K562 (cell line): ENCODE measurements at regions not wholly inside any gene's neighbourhood (a gene's known extent, or its start where the extent isn't known, plus 50 kb on each side); places are given as distances from the start of the nearest gene placed in this dataset.

Experiments
- ATAC-seq: fragments of 200-7000 bp; cut with Tn5 transposase; 3 replicates; pipeline ENCODE4 v1.9.1; 2020; ENCODE audit warnings: moderate library complexity
- BruUV-seq: library from RNA; stranded (reverse); fragments of 400-500 nt; replicated peaks from 2 replicates; lab custom pipeline; 2021; lab: Mats Ljungman, UMichigan
- CTCF ChIA-PET: fragments of 300-600 bp; formaldehyde crosslinking; extraction: SDS; loops from one replicate; lab custom pipeline; 2021; ENCODE audit warnings: low intra/inter-chr PET ratio; lab: Yijun Ruan, JAX
- POLR2A ChIA-PET: fragments of 300-600, 350-650 bp; sonication (Branson Sonifier 250); formaldehyde crosslinking; extraction: SDS; loops from one replicate; lab custom pipeline; 2021; ENCODE audit warnings: antibody characterized with exemption, inconsistent platforms; lab: Yijun Ruan, JAX
- DNase-seq, 4 experiments: peaks; one replicate each; pipeline versions ENCODE4 v3.0.0 to v3.0.0-alpha.2; 2011 to 2018; ENCODE audit warnings: low spot score in 3 of 4, mixed read lengths in 3 of 4; ENCODE audit errors: extremely low read depth in 1 of 4
- FAIRE-seq: peaks from 2 replicates; lab custom pipeline; 2011; peaks lifted over from hg19 to GRCh38; lab: Jason Lieb, UNC
- H2AFZ ChIP-seq: 2 replicates; pipeline ENCODE4 v1.6.0; 2011; ENCODE audit warnings: low read depth, low read length, control low read depth, inconsistent platforms
- H3K27ac ChIP-seq: fragments of 200-600 bp; 3 replicates; pipeline ENCODE4 v1.8.0; 2011; ENCODE audit warnings: low read depth, mild to moderate bottlenecking, control low read depth, inconsistent platforms, low read length, moderate library complexity, mixed read lengths; ENCODE audit errors: extremely low read depth
- H3K27me3 ChIP-seq, 2 experiments: fragments of 300-600 bp in 1 of 2; 2 replicates in 1 of 2; 3 replicates in 1 of 2; pipeline versions ENCODE4 v1.6.0 to v1.8.0; 2011; ENCODE audit warnings: inconsistent platforms in 2 of 2, low read length in 2 of 2, mild to moderate bottlenecking in 1 of 2, mixed read lengths in 1 of 2, moderate library complexity in 1 of 2; ENCODE audit not compliant: control insufficient read depth in 2 of 2, insufficient read depth in 2 of 2
- H3K36me3 ChIP-seq: fragments of 300-600 bp; 3 replicates; pipeline ENCODE4 v1.8.0; 2011; ENCODE audit warnings: mild to moderate bottlenecking, low read length, inconsistent platforms; ENCODE audit not compliant: control insufficient read depth, insufficient read depth
- H3K4me1 ChIP-seq, 2 experiments: fragments of 200-600 bp in 1 of 2; replicated peaks in 1 of 2; 2 replicates in 1 of 2; 3 replicates in 1 of 2; pipeline versions ENCODE4 v1.5.1 to v1.8.0; 2011; ENCODE audit warnings: inconsistent platforms in 2 of 2, low read length in 2 of 2, mild to moderate bottlenecking in 1 of 2, mixed read lengths in 1 of 2, moderate library complexity in 1 of 2; ENCODE audit not compliant: control insufficient read depth in 2 of 2, insufficient read depth in 2 of 2
- H3K4me2 ChIP-seq: 2 replicates; pipeline ENCODE4 v1.6.1; 2011; ENCODE audit warnings: low read length, control low read depth, inconsistent platforms, mixed read lengths; ENCODE audit not compliant: insufficient read depth
- H3K4me3 ChIP-seq: fragments of 200-600 bp; sonication (generic), shearing (Covaris generic); 2 replicates; pipeline ENCODE4 v1.5.1; 2016; ENCODE audit warnings: control low read depth, inconsistent platforms
- H3K79me2 ChIP-seq: fragments of 200-600 bp; 3 replicates; pipeline ENCODE4 v1.8.0; 2011; ENCODE audit warnings: low read length, inconsistent platforms; ENCODE audit not compliant: control insufficient read depth, insufficient read depth
- H3K9ac ChIP-seq, 2 experiments: 2 replicates each; pipeline versions ENCODE4 v1.6.0 to v1.6.1; 2011; ENCODE audit warnings: low read depth in 2 of 2, low read length in 2 of 2, control low read depth in 1 of 2, inconsistent platforms in 1 of 2, mild to moderate bottlenecking in 1 of 2, mixed read lengths in 1 of 2; ENCODE audit not compliant: insufficient read depth in 1 of 2
- H3K9me1 ChIP-seq: one replicate; pipeline ENCODE4 v1.6.0; 2011; ENCODE audit warnings: inconsistent platforms, mild to moderate bottlenecking, low read length, moderate library complexity; ENCODE audit not compliant: control insufficient read depth, insufficient read depth
- H3K9me3 ChIP-seq: replicated peaks from 2 replicates; pipeline ENCODE4 v1.5.1; 2011; ENCODE audit warnings: low read depth, low read length, inconsistent platforms; ENCODE audit not compliant: control insufficient read depth, insufficient read depth
- H4K20me1 ChIP-seq: replicated peaks from 2 replicates; pipeline ENCODE4 v1.6.1; 2011; ENCODE audit warnings: low read length, inconsistent platforms, mixed read lengths; ENCODE audit not compliant: control insufficient read depth, insufficient read depth
- DACH1 ChIP-seq: fragments of 450-650 bp; IDR thresholded peaks from 2 replicates; pipeline ENCODE4 v1.6.1; 2018; ENCODE audit not compliant: partially characterized antibody
- DIDO1 ChIP-seq: fragments of 450-650 bp; IDR thresholded peaks from 2 replicates; pipeline ENCODE4 v1.6.1; 2016; ENCODE audit warnings: low read depth, missing biosample characterization, missing genetic modification characterization
- DPF2 ChIP-seq: fragments of 450-650 bp; IDR thresholded peaks from 2 replicates; pipeline ENCODE4 v1.6.1; 2016
- E2F3 ChIP-seq: fragments of 250-450 bp; sonication (Bioruptor Pico); IDR thresholded peaks from 2 replicates; pipeline ENCODE4 v1.4.0; 2020; ENCODE audit warnings: mild to moderate bottlenecking
- FOXA3 ChIP-seq, 2 experiments: fragments of 450-650 bp in 1 of 2; sonication (generic) in 1 of 2; formaldehyde crosslinking; IDR thresholded peaks in 1 of 2; conservative IDR thresholded peaks in 1 of 2; 2 replicates each; pipeline versions ENCODE4 v1.4.0 to v1.8.0; 2020 to 2022; ENCODE audit warnings: mild to moderate bottlenecking in 2 of 2, missing genetic modification reagents in 1 of 2
- GABPA ChIP-seq: fragments of 200-800 bp; sonication (Bioruptor generic); conservative IDR thresholded peaks from 2 replicates; pipeline ENCODE4 v1.6.1; 2016; ENCODE audit warnings: low read depth, missing genetic modification characterization, missing compliant biosample characterization
- HIVEP1 ChIP-seq: fragments of 250-450 bp; sonication (Bioruptor Pico); IDR thresholded peaks from 2 replicates; pipeline ENCODE4 v1.4.0; 2020; ENCODE audit warnings: mild to moderate bottlenecking
- ILF3 ChIP-seq: fragments of 450-650 bp; IDR thresholded peaks from 2 replicates; pipeline ENCODE4 v1.6.1; 2018; ENCODE audit warnings: antibody characterized with exemption, mild to moderate bottlenecking, moderate library complexity, borderline replicate concordance
- LCOR ChIP-seq: sonication (generic); formaldehyde crosslinking; IDR thresholded peaks from 2 replicates; pipeline ENCODE4 v1.8.0; 2022; ENCODE audit warnings: mild to moderate bottlenecking, missing genetic modification reagents
- NR2C2 ChIP-seq, 2 experiments: fragments of 200-800 bp in 1 of 2; sonication (Bioruptor generic) in 1 of 2; sonication (generic) in 1 of 2; formaldehyde crosslinking in 1 of 2; IDR thresholded peaks; 2 replicates each; pipeline versions ENCODE4 v1.6.1 to v1.8.0; 2016 to 2022; ENCODE audit warnings: mild to moderate bottlenecking in 1 of 2, missing compliant biosample characterization in 1 of 2, missing genetic modification characterization in 1 of 2, missing genetic modification reagents in 1 of 2
- PHF8 ChIP-seq: fragments of 200-600 bp; sonication (generic); IDR thresholded peaks from 2 replicates; pipeline ENCODE4 v1.6.1; 2012; ENCODE audit warnings: mixed run types, mild to moderate bottlenecking, inconsistent platforms, low read length, moderate library complexity, borderline replicate concordance
- PTBP1 ChIP-seq: fragments of 200-400 bp; formaldehyde crosslinking; IDR thresholded peaks from 2 replicates; pipeline ENCODE4 v1.6.1; 2017; ENCODE audit warnings: low read depth, low read length
- RAD21 ChIP-seq, 2 experiments: fragments of 250-450 bp in 1 of 2; fragments of 450-650 bp in 1 of 2; sonication (Bioruptor Pico) in 1 of 2; formaldehyde crosslinking in 1 of 2; IDR thresholded peaks in 1 of 2; conservative IDR thresholded peaks in 1 of 2; 2 replicates each; pipeline versions ENCODE4 v1.4.0 to v1.8.0; 2020 to 2022; ENCODE audit warnings: mild to moderate bottlenecking in 2 of 2, moderate library complexity in 1 of 2
- SIN3A ChIP-seq, 2 experiments: fragments of 150-350 bp in 1 of 2; IDR thresholded peaks; 2 replicates each; pipeline ENCODE4 v1.6.1; 2011 to 2016; ENCODE audit warnings: borderline replicate concordance in 2 of 2, low read depth in 2 of 2, low read length in 2 of 2, mild to moderate bottlenecking in 2 of 2, moderate library complexity in 2 of 2; ENCODE audit not compliant: control insufficient read depth in 1 of 2
- ZBTB8A ChIP-seq: fragments of 450-650 bp; IDR thresholded peaks from 2 replicates; pipeline ENCODE4 v1.6.1; 2018; ENCODE audit warnings: mild to moderate bottlenecking, moderate library complexity; ENCODE audit not compliant: partially characterized antibody
- ZNF408 ChIP-seq: fragments of 250-450 bp; sonication (Bioruptor Pico); IDR thresholded peaks from 2 replicates; pipeline ENCODE4 v1.4.0; 2020; ENCODE audit warnings: low read depth, mild to moderate bottlenecking, moderate library complexity
- ZNF431 ChIP-seq: sonication (generic); formaldehyde crosslinking; IDR thresholded peaks from 2 replicates; pipeline ENCODE4 v1.8.0; 2022; ENCODE audit warnings: mild to moderate bottlenecking, missing genetic modification reagents
- WGBS: fragments of 100-300 bp; shearing (Covaris generic); methylation state at CpG from one replicate; pipeline ENCODE4 v1.1.6; 2016; ENCODE audit warnings: low coverage, mixed read lengths; ENCODE audit not compliant: insufficient coverage; ENCODE audit errors: missing lambda C conversion rate; 5-methylcytosine and 5-hydroxymethylcytosine counted together
- in situ Hi-C: fragments of 300-500 bp; cut with MboI; formaldehyde crosslinking; loops from 4 replicates; pipeline ENCODE4 v1.15.0; 2018; ENCODE audit warnings: inconsistent platforms, mixed read lengths
- intact Hi-C: fragments of 100-400 bp; cut with micrococcal nuclease; formaldehyde crosslinking; loops from 2 replicates; pipeline ENCODE4 v1.14.2; 2022
- TF ChIP-seq, protein P1 (sequence below): fragments of 450-650 bp; formaldehyde crosslinking; IDR thresholded peaks from 2 replicates; pipeline ENCODE4 v1.4.0; 2022; ENCODE audit warnings: missing genetic modification characterization
- TF ChIP-seq, protein P2 (sequence below): fragments of 450-650 bp; IDR thresholded peaks from 2 replicates; pipeline ENCODE4 v1.6.1; 2017; ENCODE audit warnings: antibody characterized with exemption

DNA sequence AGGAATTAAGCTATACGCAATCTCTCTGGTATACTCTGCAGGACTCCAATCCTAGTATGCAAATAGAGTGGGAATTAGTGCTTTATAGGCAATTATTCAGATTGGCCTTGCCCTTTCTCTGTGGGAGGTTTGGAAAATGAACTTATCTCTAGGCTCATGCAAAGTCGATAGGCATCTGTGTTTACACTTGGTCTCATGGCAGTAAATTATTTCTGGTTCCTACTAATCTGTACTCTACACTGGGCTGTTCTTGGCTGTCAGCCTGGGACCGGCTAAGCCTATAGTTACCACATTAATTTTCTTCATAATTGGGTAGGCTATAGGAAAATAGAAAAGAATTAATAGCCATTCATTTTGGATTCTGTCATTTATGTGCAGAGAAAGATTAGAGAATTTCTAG lies 544.6 kb downstream of the AMY1C start:
- 2% methylated on average over 3 of the region's 3 CpGs for WGBS
- Histone ChIP-seq H3K79me2 (no peaks in the 10 kb centered on the region), H3K9me3 (no peaks in the 10 kb centered on the region), H3K4me3 (no peak overlapping the region), H3K9ac (no peak overlapping the region), H3K9me1 (no peaks in the 10 kb centered on the region), H2AFZ (no peak overlapping the region), H3K27ac (no peak overlapping the region), H3K4me1 (no peaks in the 10 kb centered on the region), H3K36me3 (no peaks in the 10 kb centered on the region), H3K4me2 (no peak overlapping the region), H4K20me1 (no peaks in the 10 kb centered on the region), H3K27me3 (no peaks in the 10 kb centered on the region)
- ATAC-seq (no peak), DNase-seq (no peak), FAIRE-seq (no peak)
- CTCF ChIA-PET = no interaction called here
- in situ Hi-C loops = no loop called here
- intact Hi-C loops = no loop called here
- TF ChIP-seq ZNF431 (CRISPR knock-in tag) (no peak), FOXA3 (CRISPR knock-in tag; conservative IDR thresholded peaks at IDR 0.05 in 1 of 2, IDR thresholded peaks at IDR 0.05 in 1 of 2) (no peak), GABPA (tag) (no peak), ILF3 (no peak), DIDO1 (tag) (no peak), SIN3A (IDR thresholded peaks at IDR 0.05; ENCODE audit: borderline replicate concordance in 2 of 2, control insufficient read depth in 1 of 2, low read depth in 2 of 2, low read length in 2 of 2) (no peak), DACH1 (no peak), LCOR (CRISPR knock-in tag) (no peak), HIVEP1 (CRISPR knock-in tag) (no peak), PTBP1 (no peak), RAD21 (CRISPR knock-in tag; conservative IDR thresholded peaks at IDR 0.05 in 1 of 2, IDR thresholded peaks at IDR 0.05 in 1 of 2) (no peak), ZNF408 (CRISPR knock-in tag) (no peak), NR2C2 (CRISPR knock-in tag; IDR thresholded peaks at IDR 0.05) (no peak), NR2C2 (tag; IDR thresholded peaks at IDR 0.05) (no peak), E2F3 (CRISPR knock-in tag) (no peak), PHF8 (no peak), DPF2 (no peak), ZBTB8A (no peak)
- TF ChIP-seq, protein P1, sequence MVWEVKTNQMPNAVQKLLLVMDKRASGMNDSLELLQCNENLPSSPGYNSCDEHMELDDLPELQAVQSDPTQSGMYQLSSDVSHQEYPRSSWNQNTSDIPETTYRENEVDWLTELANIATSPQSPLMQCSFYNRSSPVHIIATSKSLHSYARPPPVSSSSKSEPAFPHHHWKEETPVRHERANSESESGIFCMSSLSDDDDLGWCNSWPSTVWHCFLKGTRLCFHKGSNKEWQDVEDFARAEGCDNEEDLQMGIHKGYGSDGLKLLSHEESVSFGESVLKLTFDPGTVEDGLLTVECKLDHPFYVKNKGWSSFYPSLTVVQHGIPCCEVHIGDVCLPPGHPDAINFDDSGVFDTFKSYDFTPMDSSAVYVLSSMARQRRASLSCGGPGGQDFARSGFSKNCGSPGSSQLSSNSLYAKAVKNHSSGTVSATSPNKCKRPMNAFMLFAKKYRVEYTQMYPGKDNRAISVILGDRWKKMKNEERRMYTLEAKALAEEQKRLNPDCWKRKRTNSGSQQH = no peak
- TF ChIP-seq, protein P2, sequence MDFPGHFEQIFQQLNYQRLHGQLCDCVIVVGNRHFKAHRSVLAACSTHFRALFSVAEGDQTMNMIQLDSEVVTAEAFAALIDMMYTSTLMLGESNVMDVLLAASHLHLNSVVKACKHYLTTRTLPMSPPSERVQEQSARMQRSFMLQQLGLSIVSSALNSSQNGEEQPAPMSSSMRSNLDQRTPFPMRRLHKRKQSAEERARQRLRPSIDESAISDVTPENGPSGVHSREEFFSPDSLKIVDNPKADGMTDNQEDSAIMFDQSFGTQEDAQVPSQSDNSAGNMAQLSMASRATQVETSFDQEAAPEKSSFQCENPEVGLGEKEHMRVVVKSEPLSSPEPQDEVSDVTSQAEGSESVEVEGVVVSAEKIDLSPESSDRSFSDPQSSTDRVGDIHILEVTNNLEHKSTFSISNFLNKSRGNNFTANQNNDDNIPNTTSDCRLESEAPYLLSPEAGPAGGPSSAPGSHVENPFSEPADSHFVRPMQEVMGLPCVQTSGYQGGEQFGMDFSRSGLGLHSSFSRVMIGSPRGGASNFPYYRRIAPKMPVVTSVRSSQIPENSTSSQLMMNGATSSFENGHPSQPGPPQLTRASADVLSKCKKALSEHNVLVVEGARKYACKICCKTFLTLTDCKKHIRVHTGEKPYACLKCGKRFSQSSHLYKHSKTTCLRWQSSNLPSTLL = no peak
- no TSS peak for BruUV-seq
- POLR2A ChIA-PET = no interaction called here
